Endothelial cell of umbilical vein (primary cell): ENCODE measurements at regions not wholly inside any gene's neighbourhood (a gene's known extent, or its start where the extent isn't known, plus 50 kb on each side); places are given as distances from the start of the nearest gene placed in this dataset.

Source experiments
- BruUV-seq: library from RNA; stranded (reverse); fragments of 400-500 nt; replicated peaks from 2 replicates; lab custom pipeline; 2021; lab: Mats Ljungman, UMichigan
- CTCF ChIA-PET: fragments of 300-600, 350-600 bp; sonication (Branson Sonifier 250); formaldehyde crosslinking; loops from one replicate; lab custom pipeline; 2021; ENCODE audit warnings: antibody characterized with exemption, inconsistent platforms; lab: Charles Lee
- POLR2A ChIA-PET: fragments of 300-600, 350-600 bp; sonication (Branson Sonifier 250); formaldehyde crosslinking; loops from one replicate; lab custom pipeline; 2021; ENCODE audit warnings: antibody characterized with exemption, inconsistent platforms; lab: Charles Lee
- DNase-seq: peaks from one replicate; pipeline ENCODE4 v3.0.0-alpha.2; 2011; ENCODE audit warnings: low read depth, low spot score
- FAIRE-seq: peaks from 2 replicates; lab custom pipeline; 2011; peaks lifted over from hg19 to GRCh38; lab: Jason Lieb, UNC
- H2AFZ ChIP-seq: 2 replicates; pipeline ENCODE4 v1.6.0; 2012; ENCODE audit warnings: low read depth, low read length, control low read depth, inconsistent platforms
- H3K27ac ChIP-seq: 2 replicates; pipeline ENCODE4 v1.5.1; 2011; ENCODE audit warnings: low read depth, mild to moderate bottlenecking, control low read depth, low read length, moderate library complexity; ENCODE audit not compliant: insufficient read depth
- H3K27me3 ChIP-seq, 2 experiments: 2 replicates each; pipeline versions ENCODE4 v1.6.0 to v1.6.1; 2011; ENCODE audit warnings: low read length in 2 of 2, mixed read lengths in 1 of 2; ENCODE audit not compliant: control insufficient read depth in 2 of 2, insufficient read depth in 2 of 2
- H3K36me3 ChIP-seq, 2 experiments: 2 replicates in 1 of 2; 3 replicates in 1 of 2; pipeline ENCODE4 v1.5.1; 2011; ENCODE audit warnings: low read length in 2 of 2, mild to moderate bottlenecking in 1 of 2, moderate library complexity in 1 of 2; ENCODE audit not compliant: control insufficient read depth in 2 of 2, insufficient read depth in 2 of 2; ENCODE audit errors: extremely low read depth in 1 of 2
- H3K4me1 ChIP-seq: 3 replicates; pipeline ENCODE4 v1.5.1; 2011; ENCODE audit warnings: mild to moderate bottlenecking, low read length; ENCODE audit not compliant: control insufficient read depth, insufficient read depth; ENCODE audit errors: extremely low read depth
- H3K4me2 ChIP-seq: 2 replicates; pipeline ENCODE4 v1.6.1; 2011; ENCODE audit warnings: low read length, control low read depth, mixed read lengths; ENCODE audit not compliant: insufficient read depth
- H3K4me3 ChIP-seq, 3 experiments: fragments of 200-600 bp in 1 of 3; sonication (generic), shearing (Covaris generic) in 1 of 3; replicated peaks in 1 of 3; 2 replicates each; pipeline ENCODE4 v1.5.1; 2011 to 2016; ENCODE audit warnings: control low read depth in 3 of 3, low read length in 3 of 3, mild to moderate bottlenecking in 2 of 3, inconsistent platforms in 1 of 3, low read depth in 1 of 3, moderate library complexity in 1 of 3; ENCODE audit not compliant: insufficient read depth in 1 of 3
- H3K79me2 ChIP-seq: 2 replicates; pipeline ENCODE4 v1.6.0; 2012; ENCODE audit warnings: low read length, inconsistent platforms; ENCODE audit not compliant: control insufficient read depth, insufficient read depth
- H3K9ac ChIP-seq: replicated peaks from 2 replicates; pipeline ENCODE3; 2011; ENCODE audit warnings: low read length, control low read depth; ENCODE audit not compliant: insufficient read depth; ENCODE audit errors: extremely low read depth
- H3K9me1 ChIP-seq: replicated peaks from 3 replicates; pipeline ENCODE4 v1.6.0; 2011; ENCODE audit warnings: mild to moderate bottlenecking, low read length; ENCODE audit not compliant: control insufficient read depth, insufficient read depth; ENCODE audit errors: extremely low read depth
- H3K9me3 ChIP-seq: replicated peaks from 2 replicates; pipeline ENCODE4 v1.5.1; 2012; ENCODE audit warnings: low read length, inconsistent platforms; ENCODE audit not compliant: control insufficient read depth, insufficient read depth
- H4K20me1 ChIP-seq: replicated peaks from 2 replicates; pipeline ENCODE3; 2011; ENCODE audit warnings: mild to moderate bottlenecking, low read length; ENCODE audit not compliant: control insufficient read depth, insufficient read depth; ENCODE audit errors: extremely low read depth
- CTCF ChIP-seq, 2 donors: IDR thresholded peaks; 1 replicate in 1 of 2; 2 replicates in 1 of 2; pipeline ENCODE4 v1.5.1; 2011; ENCODE audit warnings: low read length in 2 of 2, mild to moderate bottlenecking in 2 of 2, moderate library complexity in 2 of 2, control low read depth in 1 of 2, inconsistent platforms in 1 of 2, low read depth in 1 of 2; ENCODE audit not compliant: insufficient read depth in 1 of 2; ENCODE audit errors: extremely low read depth in 1 of 2
- EZH2 ChIP-seq: IDR thresholded peaks from 2 replicates; pipeline ENCODE4 v1.6.1; 2012; ENCODE audit warnings: borderline replicate concordance, low read depth, mild to moderate bottlenecking, moderate library complexity, low read length, inconsistent platforms; ENCODE audit not compliant: severe bottlenecking
- FOS ChIP-seq: IDR thresholded peaks from 2 replicates; pipeline ENCODE4 v1.6.1; 2011; ENCODE audit warnings: mild to moderate bottlenecking, low read length, moderate library complexity, borderline replicate concordance; ENCODE audit not compliant: insufficient read depth
- GATA2 ChIP-seq: IDR thresholded peaks from 2 replicates; pipeline ENCODE4 v1.7.0; 2011; ENCODE audit warnings: low read depth, mild to moderate bottlenecking, moderate library complexity, mixed read lengths, low read length; ENCODE audit not compliant: insufficient read length, insufficient read depth
- JUN ChIP-seq: IDR thresholded peaks from 2 replicates; pipeline ENCODE4 v1.6.1; 2011; ENCODE audit warnings: borderline replicate concordance, low read depth; ENCODE audit not compliant: insufficient read length, insufficient read depth
- MAX ChIP-seq: IDR thresholded peaks from 2 replicates; pipeline ENCODE4 v1.6.1; 2011; ENCODE audit not compliant: insufficient read depth, insufficient read length
- MYC ChIP-seq: IDR thresholded peaks from one replicate; pipeline ENCODE4 v1.6.1; 2011; ENCODE audit warnings: mild to moderate bottlenecking, low read depth, low read length
- POLR2A ChIP-seq: IDR thresholded peaks from 2 replicates; pipeline ENCODE4 v1.6.1; 2012; ENCODE audit warnings: low read depth, mild to moderate bottlenecking, control low read depth, low read length
- POLR2AphosphoS5 ChIP-seq: IDR thresholded peaks from 2 replicates; pipeline ENCODE4 v1.6.1; 2012; ENCODE audit warnings: low read depth, mild to moderate bottlenecking, control low read depth, low read length, moderate library complexity; ENCODE audit not compliant: insufficient read depth
- dilution Hi-C: fragments of 300-500 bp; cut with MboI; formaldehyde crosslinking; loops from one replicate; pipeline ENCODE4 v1.15.0; 2019; ENCODE audit warnings: low sequenced_read_pairs; ENCODE audit not compliant: extremely low pct_ligation_motif_present
- intact Hi-C: fragments of 100-400 bp; cut with micrococcal nuclease; formaldehyde crosslinking; loops from one replicate; pipeline ENCODE4 v1.10.0; 2022

- no peak overlapping the region for H3K4me2 ChIP-seq
- no peaks in the 10 kb centered on the region for H3K9me3 ChIP-seq
- FAIRE-seq (no peak), DNase-seq (no peak)
- H4K20me1 ChIP-seq = no peaks in the 10 kb centered on the region
- TF ChIP-seq MYC = no peak
- TF ChIP-seq POLR2A = no peak
- no peak for TF ChIP-seq POLR2AphosphoS5
- TF ChIP-seq JUN = no peak
- TF ChIP-seq FOS = no peak
- TF ChIP-seq CTCF (IDR thresholded peaks at IDR 0.05; ENCODE audit: extremely low read depth in 1 of 2, insufficient read depth in 1 of 2, low read depth in 1 of 2, low read length in 2 of 2) = no peak
- TF ChIP-seq EZH2 = no peak
- no peak for TF ChIP-seq GATA2
- TF ChIP-seq MAX = no peak
- peaks cover 3% of the 10 kb centered on the region for H3K4me1 ChIP-seq
- H3K9me1 ChIP-seq = no peaks in the 10 kb centered on the region
- POLR2A ChIA-PET = no interaction called here
- no peak overlapping the region for H3K4me3 ChIP-seq
- CTCF ChIA-PET = interaction anchor here (0.9 to 1.7 kb wide), 4 partner anchors 14 to 359 kb away, joined by 3 to 7 read pairs (median 6); no protein-coding TSS in a partner anchor
- dilution Hi-C loops (no loop called here), intact Hi-C loops (loop anchor here (10.0 kb wide), 1 partner anchor 946 kb away; no protein-coding TSS in a partner anchor)
- no peak overlapping the region for H3K9ac ChIP-seq
- no TSS peak for BruUV-seq
- no peak overlapping the region for H3K27ac ChIP-seq
- peaks cover 5 to 8% of the 10 kb centered on the region in 2 experiments for H3K27me3 ChIP-seq
- H3K36me3 ChIP-seq = no peaks in the 10 kb centered on the region
- H3K79me2 ChIP-seq = no peaks in the 10 kb centered on the region
- H2AFZ ChIP-seq = no peak overlapping the region
These were observed 143.0 kb upstream of the ZFHX3 start for GRCh38 chr16:73190688-73191659.
